T-helper 9 cell (primary cell): ENCODE measurements at regions not wholly inside any gene's neighbourhood (a gene's known extent, or its start where the extent isn't known, plus 50 kb on each side); places are given as distances from the start of the nearest gene placed in this dataset.
"Not testable (repeated sequence)": the region's sequence is repeated elsewhere in the genome, so short reads cannot be mapped to it uniquely, and the experiment has no call there.

Source experiments
- DNase-seq: peaks from one replicate; pipeline ENCODE4 v3.0.0-alpha.2; 2020

- DNase-seq: no peak
These were observed 312.2 kb upstream of the ADARB2 start for GRCh38 chr10:2049560-2049959.

DNA sequence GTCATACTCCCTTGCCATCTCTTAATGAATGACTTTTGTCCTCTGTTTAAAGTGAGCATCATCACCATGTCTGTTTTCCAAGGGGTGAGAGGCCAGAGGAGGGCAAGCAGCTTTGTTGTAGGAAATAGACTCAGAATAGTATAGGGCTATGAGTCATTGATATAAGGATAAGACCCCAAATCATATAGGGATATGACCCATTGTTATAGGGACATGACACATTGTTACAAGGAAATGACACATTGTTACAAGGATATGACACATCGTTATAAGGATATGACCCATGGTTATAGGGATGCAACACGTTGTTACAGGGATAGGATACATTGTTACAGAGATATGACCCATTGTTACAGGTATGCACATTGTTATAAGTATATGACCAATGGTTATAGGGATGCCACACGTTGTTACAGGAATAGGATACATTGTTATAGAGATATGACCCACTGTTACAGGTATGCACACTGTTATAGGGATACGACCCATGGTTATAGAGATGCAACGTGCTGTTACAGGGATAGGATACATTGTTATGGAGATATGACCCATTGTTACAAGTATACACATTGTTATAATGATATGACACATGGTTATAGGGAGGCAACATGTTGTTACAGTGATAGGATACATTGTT is 311.1 kb upstream of the ADARB2 start:
- DNase-seq: no peak

DNA sequence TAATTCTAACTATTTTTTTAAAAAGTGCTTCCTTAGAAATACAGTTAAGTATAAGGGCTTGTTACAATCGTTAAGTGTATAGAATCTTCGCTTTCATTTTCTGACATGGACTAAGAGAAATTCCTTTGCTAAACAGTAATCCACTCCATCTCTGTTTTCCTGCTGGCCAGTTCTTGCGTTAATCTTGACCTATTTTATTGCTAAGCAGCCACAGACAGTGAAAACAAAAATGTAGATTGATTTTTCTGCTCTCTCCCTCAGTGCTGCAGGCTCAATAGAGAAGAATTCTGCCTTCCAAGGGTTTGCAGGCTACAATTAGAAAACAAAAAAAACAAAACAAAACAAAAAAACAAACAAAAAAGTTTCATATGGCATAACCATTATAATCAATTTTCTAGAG is 310.4 kb upstream of the ADARB2 start:
- DNase-seq: no peak

DNA sequence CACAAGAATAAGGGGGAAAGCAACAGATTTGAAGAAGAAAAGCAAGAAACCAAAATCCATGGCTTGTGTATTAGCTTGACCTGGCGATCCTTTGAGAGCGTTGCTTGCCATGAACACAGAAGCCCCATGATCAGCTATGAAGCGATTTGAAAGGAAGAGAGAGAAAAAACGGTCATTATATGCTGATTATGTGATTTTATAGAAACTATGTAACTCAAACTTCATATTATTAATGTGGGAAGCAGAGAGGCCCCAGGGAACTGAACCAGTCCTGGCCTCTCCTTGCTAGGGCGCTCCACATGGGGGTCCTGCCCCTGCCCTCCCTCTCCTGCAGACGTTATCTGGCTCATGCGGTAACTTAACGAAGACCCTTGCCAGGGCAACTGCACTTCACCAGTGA is 306.1 kb upstream of the ADARB2 start:
- DNase-seq: no peak

DNA sequence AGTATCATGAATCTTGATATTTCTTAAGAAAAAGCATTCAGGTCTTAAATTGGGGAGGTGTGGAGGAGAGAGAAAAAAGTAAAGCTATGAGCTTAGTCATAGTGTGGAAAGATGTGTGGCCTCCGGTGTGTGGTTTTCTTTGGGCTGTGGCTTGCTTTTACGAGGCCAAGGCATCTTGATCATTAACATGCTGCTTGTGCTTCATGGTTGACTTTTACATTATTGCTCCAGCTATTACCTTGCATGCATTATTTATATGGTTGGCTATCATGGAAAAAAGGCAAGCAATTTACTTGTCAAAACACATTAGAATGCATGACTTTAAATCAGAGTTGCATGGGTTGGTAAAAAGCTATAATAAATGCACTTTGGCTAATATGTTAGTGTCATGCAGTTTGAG is 300.7 kb upstream of the ADARB2 start:
- no peak for DNase-seq

GRCh38 chr10:2037246-2037645 is 299.9 kb upstream of the ADARB2 start:
- DNase-seq: no peak

GRCh38 chr10:2036209-2036608 is 298.9 kb upstream of the ADARB2 start:
- DNase-seq: no peak

DNA sequence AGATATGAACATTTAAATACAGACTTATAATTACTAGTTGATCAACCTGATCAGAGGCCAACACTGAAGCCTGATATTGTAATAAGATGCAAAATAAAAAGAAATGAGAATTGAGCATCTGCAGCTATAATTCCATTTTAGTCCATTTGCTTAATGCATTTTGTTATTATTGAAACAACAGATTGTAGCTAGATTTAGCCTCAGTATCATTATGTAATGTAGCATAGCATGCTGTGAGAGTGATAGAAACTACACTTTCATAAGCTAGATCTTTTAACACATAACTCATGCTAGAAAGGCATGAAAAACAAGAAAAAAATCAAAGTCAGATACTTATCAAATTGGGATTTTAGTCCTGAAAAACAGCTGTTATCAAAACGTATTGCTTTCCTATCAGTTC is 292.7 kb upstream of the ADARB2 start:
- no peak for DNase-seq

DNA sequence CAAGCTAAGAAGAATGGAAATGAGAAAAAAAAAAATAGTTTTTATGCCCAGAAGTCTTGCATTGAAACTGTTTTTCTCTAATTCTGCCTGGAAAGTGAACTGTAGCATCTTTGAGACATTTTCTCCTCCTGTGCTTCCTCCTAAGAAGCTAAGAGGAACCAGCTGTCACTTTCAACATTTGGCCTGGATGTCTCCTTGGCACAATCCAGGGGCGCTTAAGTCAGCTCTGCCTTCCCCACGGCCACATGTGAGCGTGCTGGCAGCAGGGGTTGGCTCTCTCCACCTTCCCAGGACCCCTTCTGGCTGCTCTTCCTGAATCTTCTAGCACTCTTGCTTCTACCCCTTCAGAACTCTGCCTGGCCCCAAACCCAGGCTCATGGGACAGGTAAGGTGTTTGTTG is 289.6 kb upstream of the ADARB2 start:
- DNase-seq: no peak

DNA sequence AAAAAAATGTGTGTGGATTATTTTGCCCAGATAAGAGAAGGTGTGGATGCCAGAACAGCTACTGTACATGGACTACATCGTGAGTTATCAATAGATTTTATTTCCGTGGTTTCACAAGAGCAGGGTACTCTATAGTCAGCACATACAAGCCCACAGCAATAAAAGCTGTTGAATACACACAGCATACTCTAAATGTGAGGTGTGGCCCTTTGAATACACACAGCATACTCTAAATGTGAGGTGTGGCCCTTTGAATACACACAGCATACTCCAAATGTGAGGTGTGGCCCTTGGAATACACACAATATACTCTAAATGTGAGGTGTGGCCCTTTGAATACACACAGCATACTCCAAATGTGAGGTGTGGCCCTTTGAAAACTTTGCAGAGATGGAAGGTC is 287.4 kb upstream of the ADARB2 start:
- DNase-seq: not testable (repeated sequence)

DNA sequence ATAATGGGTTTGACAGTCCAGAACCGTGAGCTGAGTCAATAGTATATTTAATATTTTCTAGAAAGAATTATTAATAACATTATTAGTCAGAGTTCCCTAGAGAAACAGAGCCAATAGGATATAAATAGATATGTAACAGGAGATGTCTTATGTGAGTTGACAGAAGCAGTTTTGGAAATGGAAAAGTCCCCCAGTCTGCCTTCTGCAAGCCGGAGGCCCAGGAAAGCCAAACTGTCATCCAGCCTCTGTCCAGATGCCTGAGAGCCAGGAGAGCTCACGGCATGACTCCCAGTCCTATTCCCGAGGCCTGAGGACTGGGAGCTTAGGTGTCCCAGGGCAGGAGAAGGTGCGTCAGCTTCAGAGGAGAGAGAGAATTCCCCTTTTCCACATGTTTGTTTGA is 286.4 kb upstream of the ADARB2 start:
- no peak for DNase-seq

GRCh38 chr10:2022401-2022800 is 285.1 kb upstream of the ADARB2 start:
- no peak for DNase-seq

GRCh38 chr10:2020836-2021235 is 283.5 kb upstream of the ADARB2 start:
- DNase-seq: no peak

- no peak for DNase-seq
These were observed 282.5 kb upstream of the ADARB2 start for GRCh38 chr10:2019803-2020202.

DNA sequence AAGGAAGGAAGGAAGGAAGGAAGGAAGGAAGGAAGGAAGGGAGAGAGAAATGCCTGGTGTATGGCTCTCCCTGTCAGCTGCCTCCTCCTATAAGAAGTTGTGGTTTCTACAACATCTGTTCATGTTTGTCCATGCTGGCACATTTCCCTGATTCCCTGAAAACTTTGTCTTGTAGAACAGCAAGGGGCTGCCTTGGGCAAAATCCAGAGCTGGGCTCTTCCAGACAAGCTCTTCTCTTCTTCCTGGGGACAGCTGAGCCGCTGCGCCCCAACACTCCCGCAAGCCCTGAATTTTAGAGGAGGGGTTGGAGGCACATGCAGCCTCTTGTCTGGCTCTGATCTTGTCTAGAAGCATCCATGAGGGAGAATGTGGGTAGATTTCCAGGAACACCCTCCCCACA is 282.0 kb upstream of the ADARB2 start:
- no peak for DNase-seq

- DNase-seq: no peak
These were observed 277.2 kb upstream of the ADARB2 start for GRCh38 chr10:2014541-2014940.

DNA sequence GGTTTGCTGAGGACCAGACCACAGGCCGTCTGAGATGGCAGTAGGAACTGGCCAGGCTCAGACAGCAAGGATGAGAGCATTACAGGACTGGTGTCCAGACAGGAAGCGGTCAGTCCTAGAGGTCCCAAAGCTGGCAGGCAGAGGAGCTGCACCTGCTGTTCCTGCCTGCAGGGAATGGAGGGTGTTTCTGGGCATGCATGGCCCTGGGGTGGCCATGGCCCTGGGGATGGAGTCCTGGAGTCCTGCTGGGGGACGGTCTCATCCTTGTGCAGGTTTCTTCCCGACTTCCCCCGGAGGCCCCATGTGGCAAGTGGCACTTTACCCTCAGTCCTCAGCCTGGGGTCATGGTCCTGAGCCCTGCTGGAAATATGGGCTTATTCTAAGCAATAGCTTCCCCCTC is 274.9 kb upstream of the ADARB2 start:
- DNase-seq: no peak

DNA sequence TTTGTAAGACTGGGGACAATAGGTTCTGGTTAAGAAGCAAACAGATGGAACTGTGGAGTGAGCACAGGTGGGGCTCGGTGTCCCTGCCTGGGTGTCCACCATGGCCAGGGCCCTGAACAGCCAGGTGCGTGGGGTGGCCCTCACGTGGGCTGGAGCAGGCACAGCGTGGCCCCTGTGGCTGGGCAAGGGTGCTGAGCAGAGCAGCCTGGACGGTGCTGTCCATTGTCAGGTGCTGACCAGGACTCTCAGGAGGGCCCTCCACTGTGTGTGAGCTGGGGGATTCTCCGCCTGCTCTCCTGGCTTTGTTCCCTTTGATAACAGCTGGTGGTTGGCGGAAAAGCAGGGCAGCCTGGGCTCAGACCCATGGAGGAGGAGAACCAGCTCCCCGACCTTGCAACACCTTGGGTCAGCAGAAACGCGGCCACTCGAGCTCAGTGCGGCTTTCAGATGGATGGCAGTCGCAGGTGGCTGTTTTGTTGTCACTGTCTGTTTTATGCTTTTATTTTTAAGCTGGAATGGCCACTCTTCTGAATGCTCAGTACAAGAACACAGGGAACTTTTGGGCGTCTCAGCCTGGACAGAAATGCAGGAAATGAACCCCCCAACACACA is 273.9 kb upstream of the ADARB2 start:
- no peak for DNase-seq

GRCh38 chr10:2005546-2005945 is 268.2 kb upstream of the ADARB2 start:
- no peak for DNase-seq

GRCh38 chr10:1992930-1993329 is 255.6 kb upstream of the ADARB2 start:
- DNase-seq: no peak

- DNase-seq: no peak
These were observed 251.8 kb upstream of the ADARB2 start for GRCh38 chr10:1989090-1989489.

- no peak for DNase-seq
These were observed 244.7 kb upstream of the ADARB2 start for GRCh38 chr10:1981976-1982375.

DNA sequence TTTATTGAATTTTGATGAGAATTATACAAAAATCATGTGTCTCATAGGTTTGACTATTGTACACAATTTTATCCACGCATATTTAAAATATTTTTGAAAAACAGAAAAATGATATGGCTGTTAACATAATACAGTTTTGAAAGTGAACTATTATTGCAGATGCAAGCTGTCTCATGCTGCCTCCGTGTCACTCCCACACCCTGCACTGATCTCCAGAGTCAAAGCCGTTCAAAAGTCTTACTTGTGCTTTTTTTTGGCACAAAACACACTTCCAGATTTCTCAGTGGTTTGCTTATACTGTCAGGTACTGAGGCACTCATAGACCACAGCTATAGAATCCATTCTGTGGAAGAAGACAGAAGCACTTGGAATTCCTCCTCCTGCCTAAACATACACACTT is 243.1 kb upstream of the ADARB2 start:
- DNase-seq: no peak

DNA sequence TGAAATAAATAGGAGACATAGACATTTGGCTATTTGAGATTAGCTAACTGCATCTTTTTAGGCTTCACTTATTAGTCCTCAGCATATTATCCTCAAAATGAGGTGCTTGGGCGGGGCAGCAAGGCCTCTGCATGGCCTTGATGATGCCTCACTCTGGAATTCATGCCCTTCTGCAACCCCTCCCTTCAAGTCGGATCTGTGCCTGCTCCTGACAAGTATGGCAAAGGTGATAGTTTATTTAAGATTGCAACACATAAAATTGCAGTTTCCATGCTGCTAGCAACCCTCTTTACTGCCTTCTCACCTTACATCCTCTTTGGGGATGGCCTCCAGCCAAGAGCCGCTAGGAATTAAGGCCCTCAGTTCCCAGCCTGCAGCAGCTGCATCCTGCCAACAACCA is 241.3 kb upstream of the ADARB2 start:
- no peak for DNase-seq

DNA sequence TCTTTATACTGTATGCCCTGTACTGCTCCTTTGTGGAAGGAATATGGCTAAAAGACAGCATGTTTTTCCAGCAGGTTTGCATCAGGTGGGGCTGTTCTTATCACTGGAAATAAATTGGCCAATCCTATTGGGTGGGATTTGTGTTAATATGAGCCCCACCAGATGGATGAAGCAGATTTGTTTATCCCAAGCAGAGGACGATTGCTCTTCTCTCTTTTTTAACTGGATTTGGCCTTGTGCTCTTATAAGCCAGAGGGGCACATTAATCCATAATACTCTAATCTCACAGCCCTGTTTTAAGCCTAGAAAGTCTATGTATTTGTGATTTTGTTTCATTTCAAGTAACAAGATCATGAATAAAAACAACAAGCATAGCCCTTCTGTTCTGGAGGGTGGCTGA is 240.1 kb upstream of the ADARB2 start:
- DNase-seq: no peak
